ENCODE measurements at regions not wholly inside any gene's neighbourhood (a gene's known extent, or its start where the extent isn't known, plus 50 kb on each side); places are given as distances from the start of the nearest gene placed in this dataset.

DNA sequence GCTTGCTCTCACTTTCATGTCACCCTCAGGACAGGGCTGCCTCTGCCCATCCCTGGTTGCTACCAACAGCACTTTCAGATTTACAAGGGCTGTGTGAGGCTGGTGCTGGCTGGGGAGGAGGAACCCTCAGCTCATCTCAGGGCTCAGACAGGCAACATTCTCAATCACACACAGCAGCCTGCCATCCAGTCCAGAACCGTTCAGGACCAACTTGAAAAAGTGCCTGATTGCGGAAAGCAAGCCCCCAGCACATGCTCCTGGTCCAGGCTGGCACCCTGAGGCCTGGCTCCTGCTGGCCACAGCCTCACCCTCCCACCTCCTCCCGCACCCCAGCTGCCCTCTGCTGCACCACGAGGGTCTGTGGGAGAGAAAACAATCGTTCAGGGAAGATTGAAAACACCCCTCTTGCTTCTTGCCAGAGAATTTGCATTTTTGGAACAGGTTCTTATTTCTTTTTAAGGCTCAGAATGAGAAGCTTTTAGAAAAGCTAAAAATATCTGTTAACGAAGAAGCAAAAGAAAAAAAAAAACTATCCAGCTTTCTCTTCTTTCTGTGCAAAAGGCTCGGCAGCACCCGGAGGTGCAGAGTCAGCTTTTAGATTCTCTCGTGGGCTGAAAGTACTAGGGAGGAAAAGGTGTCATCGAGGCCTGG lies 403.8 kb upstream of the ID2 start:
- TF ChIP-seq, protein P1, sequence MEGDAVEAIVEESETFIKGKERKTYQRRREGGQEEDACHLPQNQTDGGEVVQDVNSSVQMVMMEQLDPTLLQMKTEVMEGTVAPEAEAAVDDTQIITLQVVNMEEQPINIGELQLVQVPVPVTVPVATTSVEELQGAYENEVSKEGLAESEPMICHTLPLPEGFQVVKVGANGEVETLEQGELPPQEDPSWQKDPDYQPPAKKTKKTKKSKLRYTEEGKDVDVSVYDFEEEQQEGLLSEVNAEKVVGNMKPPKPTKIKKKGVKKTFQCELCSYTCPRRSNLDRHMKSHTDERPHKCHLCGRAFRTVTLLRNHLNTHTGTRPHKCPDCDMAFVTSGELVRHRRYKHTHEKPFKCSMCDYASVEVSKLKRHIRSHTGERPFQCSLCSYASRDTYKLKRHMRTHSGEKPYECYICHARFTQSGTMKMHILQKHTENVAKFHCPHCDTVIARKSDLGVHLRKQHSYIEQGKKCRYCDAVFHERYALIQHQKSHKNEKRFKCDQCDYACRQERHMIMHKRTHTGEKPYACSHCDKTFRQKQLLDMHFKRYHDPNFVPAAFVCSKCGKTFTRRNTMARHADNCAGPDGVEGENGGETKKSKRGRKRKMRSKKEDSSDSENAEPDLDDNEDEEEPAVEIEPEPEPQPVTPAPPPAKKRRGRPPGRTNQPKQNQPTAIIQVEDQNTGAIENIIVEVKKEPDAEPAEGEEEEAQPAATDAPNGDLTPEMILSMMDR (IDR thresholded peaks at IDR 0.05): no peak
- no peak for TF ChIP-seq POLR2A (IDR thresholded peaks at IDR 0.05)
